GM23338 (cell line): ENCODE measurements at regions not wholly inside any gene's neighbourhood (a gene's known extent, or its start where the extent isn't known, plus 50 kb on each side); places are given as distances from the start of the nearest gene placed in this dataset.

Experiments used
- ATAC-seq: fragments of 200-7000 bp; cut with Tn5 transposase; 3 replicates; pipeline ENCODE4 v1.9.1; 2020
- DNase-seq: peaks from one replicate; pipeline ENCODE4 v3.0.0-alpha.2; 2015; ENCODE audit warnings: low spot score
- H2AFZ ChIP-seq: fragments of 200-600 bp; sonication (generic); 2 replicates; pipeline ENCODE4 v1.8.0; 2016; ENCODE audit warnings: antibody characterized with exemption, mild to moderate bottlenecking, moderate library complexity
- H3F3A ChIP-seq: fragments of 200-600 bp; sonication (generic); replicated peaks from 2 replicates; pipeline ENCODE4 v1.8.0; 2017; ENCODE audit warnings: antibody characterized with exemption, mixed run types, low read depth
- H3K27ac ChIP-seq: fragments of 200-600 bp; sonication (generic); 2 replicates; pipeline ENCODE4 v1.6.1; 2016; ENCODE audit warnings: low read depth
- H3K27me3 ChIP-seq: fragments of 200-600 bp; sonication (generic); 2 replicates; pipeline ENCODE4 v1.8.0; 2016; ENCODE audit warnings: mild to moderate bottlenecking, mixed run types, moderate library complexity; ENCODE audit not compliant: insufficient read depth
- H3K36me3 ChIP-seq: fragments of 200-600 bp; sonication (generic); 2 replicates; pipeline ENCODE4 v1.8.0; 2016; ENCODE audit warnings: mild to moderate bottlenecking; ENCODE audit not compliant: insufficient read depth
- H3K4me1 ChIP-seq: fragments of 200-600 bp; sonication (generic); 2 replicates; pipeline ENCODE4 v1.8.0; 2016; ENCODE audit warnings: mild to moderate bottlenecking, moderate library complexity; ENCODE audit not compliant: insufficient read depth
- H3K4me2 ChIP-seq: fragments of 200-600 bp; sonication (generic); 2 replicates; pipeline ENCODE4 v1.7.1; 2017; ENCODE audit warnings: mixed run types
- H3K4me3 ChIP-seq: fragments of 200-600 bp; sonication (generic); 2 replicates; pipeline ENCODE4 v1.6.1; 2016; ENCODE audit warnings: mixed run types
- H3K79me2 ChIP-seq: fragments of 200-600 bp; sonication (generic); replicated peaks from 2 replicates; pipeline ENCODE4 v1.8.0; 2017; ENCODE audit warnings: mild to moderate bottlenecking; ENCODE audit not compliant: insufficient read depth
- H3K9me2 ChIP-seq: fragments of 200-600 bp; sonication (generic); 2 replicates; pipeline ENCODE4 v1.8.0; 2017; ENCODE audit not compliant: insufficient read depth
- H4K20me1 ChIP-seq: fragments of 200-600 bp; sonication (generic); replicated peaks from 2 replicates; pipeline ENCODE4 v1.8.0; 2017; ENCODE audit warnings: mild to moderate bottlenecking; ENCODE audit not compliant: insufficient read depth
- H3K27ac Mint-ChIP-seq: 2 replicates; pipeline ENCODE4 v1.8.0; 2020; ENCODE audit warnings: inconsistent platforms, mild to moderate bottlenecking, moderate library complexity, mixed read lengths
- H3K27me3 Mint-ChIP-seq: 3 replicates; pipeline ENCODE4 v1.8.0; 2022; ENCODE audit warnings: low read depth, mild to moderate bottlenecking, moderate library complexity, mixed read lengths, inconsistent platforms; ENCODE audit not compliant: insufficient read depth, poor library complexity
- H3K36me3 Mint-ChIP-seq: 3 replicates; pipeline ENCODE4 v1.8.0; 2021; ENCODE audit warnings: low read depth, mild to moderate bottlenecking, inconsistent platforms, moderate library complexity, mixed read lengths
- H3K4me1 Mint-ChIP-seq: 3 replicates; pipeline ENCODE4 v1.8.0; 2020; ENCODE audit warnings: mild to moderate bottlenecking, inconsistent platforms, mixed read lengths
- H3K4me3 Mint-ChIP-seq: 3 replicates; pipeline ENCODE4 v1.8.0; 2021; ENCODE audit warnings: moderate library complexity, mild to moderate bottlenecking, inconsistent platforms, mixed read lengths
- H3K9me3 Mint-ChIP-seq: 3 replicates; pipeline ENCODE4 v1.8.0; 2020; ENCODE audit warnings: moderate library complexity, mild to moderate bottlenecking, inconsistent platforms, mixed read lengths
- CREB1 ChIP-seq: fragments of 250-450 bp; sonication (Bioruptor Pico); IDR thresholded peaks from 2 replicates; pipeline ENCODE4 v1.5.0; 2020; ENCODE audit warnings: low read depth, mild to moderate bottlenecking, moderate library complexity
- EZH2phosphoT487 ChIP-seq: fragments of 200-600 bp; sonication (generic); IDR thresholded peaks from one replicate; pipeline ENCODE4 v1.8.1; 2018; ENCODE audit warnings: antibody characterized with exemption; ENCODE audit not compliant: unreplicated experiment
- JUNB ChIP-seq: IDR thresholded peaks from one replicate; pipeline ENCODE4 v1.6.1; 2016; ENCODE audit warnings: antibody characterized with exemption; ENCODE audit not compliant: unreplicated experiment
- POLR2AphosphoS5 ChIP-seq: IDR thresholded peaks from 2 replicates; pipeline ENCODE4 v1.6.1; 2016; ENCODE audit warnings: antibody characterized with exemption, low read depth
- REST ChIP-seq: IDR thresholded peaks from one replicate; pipeline ENCODE4 v1.6.1; 2018; ENCODE audit warnings: antibody characterized with exemption; ENCODE audit not compliant: unreplicated experiment
- ZNF114 ChIP-seq: fragments of 250-450 bp; sonication (Bioruptor Pico); IDR thresholded peaks from 2 replicates; pipeline ENCODE4 v1.5.0; 2020; ENCODE audit warnings: mild to moderate bottlenecking, moderate library complexity
- ZNF331 ChIP-seq: fragments of 250-450 bp; sonication (Bioruptor Pico); IDR thresholded peaks from 2 replicates; pipeline ENCODE4 v1.5.0; 2020; ENCODE audit warnings: low read depth, mild to moderate bottlenecking, moderate library complexity
- TF ChIP-seq, protein P1 (sequence below): IDR thresholded peaks from 2 replicates; pipeline ENCODE4 v1.6.1; 2016; ENCODE audit warnings: antibody characterized with exemption

GRCh38 chr1:30068787-30069472 lies 654.5 kb downstream of the MATN1 start:
- peaks cover 6% of the 10 kb centered on the region for H3K27me3 Mint-ChIP-seq
- no peak overlapping the region for H3K27ac Mint-ChIP-seq
- no peaks in the 10 kb centered on the region for H3K9me3 Mint-ChIP-seq
- Histone ChIP-seq H3K4me1 (no peaks in the 10 kb centered on the region), H3K27me3 (no peaks in the 10 kb centered on the region), H3K9me2 (no peaks in the 10 kb centered on the region), H3K36me3 (no peaks in the 10 kb centered on the region), H3K4me3 (no peak overlapping the region), H3K79me2 (no peaks in the 10 kb centered on the region), H3K4me2 (no peak overlapping the region), H3F3A (no peaks in the 10 kb centered on the region), H2AFZ (no peak overlapping the region), H4K20me1 (no peaks in the 10 kb centered on the region), H3K27ac (no peak overlapping the region)
- TF ChIP-seq EZH2phosphoT487 = no peak
- DNase-seq = no peak
- peaks cover 5% of the 10 kb centered on the region for H3K4me1 Mint-ChIP-seq
- H3K36me3 Mint-ChIP-seq = no peaks in the 10 kb centered on the region
- ATAC-seq = no peak
- no peak overlapping the region for H3K4me3 Mint-ChIP-seq

DNA sequence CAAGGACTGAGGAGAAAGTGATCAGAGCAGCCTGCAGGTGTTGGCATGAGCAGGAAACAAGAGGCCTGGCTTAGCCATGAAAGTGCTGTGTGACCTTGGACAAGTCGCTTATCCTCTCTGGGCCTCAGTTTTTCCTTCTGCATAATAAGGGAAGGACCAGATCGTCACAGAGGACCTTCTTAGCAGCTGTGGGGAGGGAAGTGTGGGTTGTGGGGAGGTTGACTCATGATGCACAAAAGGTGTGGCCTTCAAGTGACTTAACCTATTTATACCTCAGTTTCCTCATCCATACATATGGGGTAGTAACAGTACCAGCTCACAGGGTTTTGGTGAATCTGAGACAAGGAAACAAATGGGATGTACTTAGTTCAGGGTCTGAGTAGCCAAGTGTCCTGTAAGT lies 658.8 kb downstream of the MATN1 start:
- H3K27me3 ChIP-seq = no peaks in the 10 kb centered on the region
- Mint-ChIP-seq H3K36me3 (no peaks in the 10 kb centered on the region), H3K9me3 (no peaks in the 10 kb centered on the region), H3K4me3 (no peak overlapping the region), H3K27me3 (peaks cover 9% of the 10 kb centered on the region), H3K27ac (no peak overlapping the region), H3K4me1 (peaks cover 5% of the 10 kb centered on the region; the same call in 2 of the 3 replicates)
- no peaks in the 10 kb centered on the region for H3K36me3 ChIP-seq
- no peaks in the 10 kb centered on the region for H3K9me2 ChIP-seq
- no peak overlapping the region for H3K4me2 ChIP-seq
- H3K4me3 ChIP-seq = no peak overlapping the region
- no peak overlapping the region for H2AFZ ChIP-seq
- TF ChIP-seq JUNB = no peak
- TF ChIP-seq, protein P1, sequence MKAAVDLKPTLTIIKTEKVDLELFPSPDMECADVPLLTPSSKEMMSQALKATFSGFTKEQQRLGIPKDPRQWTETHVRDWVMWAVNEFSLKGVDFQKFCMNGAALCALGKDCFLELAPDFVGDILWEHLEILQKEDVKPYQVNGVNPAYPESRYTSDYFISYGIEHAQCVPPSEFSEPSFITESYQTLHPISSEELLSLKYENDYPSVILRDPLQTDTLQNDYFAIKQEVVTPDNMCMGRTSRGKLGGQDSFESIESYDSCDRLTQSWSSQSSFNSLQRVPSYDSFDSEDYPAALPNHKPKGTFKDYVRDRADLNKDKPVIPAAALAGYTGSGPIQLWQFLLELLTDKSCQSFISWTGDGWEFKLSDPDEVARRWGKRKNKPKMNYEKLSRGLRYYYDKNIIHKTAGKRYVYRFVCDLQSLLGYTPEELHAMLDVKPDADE = no peak
- TF ChIP-seq ZNF331 (CRISPR knock-in tag) = no peak
- TF ChIP-seq POLR2AphosphoS5 = no peak
- no peaks in the 10 kb centered on the region for H3K4me1 ChIP-seq
- DNase-seq (no peak), ATAC-seq (no peak)
- H3F3A ChIP-seq = no peaks in the 10 kb centered on the region
- no peaks in the 10 kb centered on the region for H4K20me1 ChIP-seq
- H3K27ac ChIP-seq = no peak overlapping the region
- H3K79me2 ChIP-seq = no peaks in the 10 kb centered on the region

DNA sequence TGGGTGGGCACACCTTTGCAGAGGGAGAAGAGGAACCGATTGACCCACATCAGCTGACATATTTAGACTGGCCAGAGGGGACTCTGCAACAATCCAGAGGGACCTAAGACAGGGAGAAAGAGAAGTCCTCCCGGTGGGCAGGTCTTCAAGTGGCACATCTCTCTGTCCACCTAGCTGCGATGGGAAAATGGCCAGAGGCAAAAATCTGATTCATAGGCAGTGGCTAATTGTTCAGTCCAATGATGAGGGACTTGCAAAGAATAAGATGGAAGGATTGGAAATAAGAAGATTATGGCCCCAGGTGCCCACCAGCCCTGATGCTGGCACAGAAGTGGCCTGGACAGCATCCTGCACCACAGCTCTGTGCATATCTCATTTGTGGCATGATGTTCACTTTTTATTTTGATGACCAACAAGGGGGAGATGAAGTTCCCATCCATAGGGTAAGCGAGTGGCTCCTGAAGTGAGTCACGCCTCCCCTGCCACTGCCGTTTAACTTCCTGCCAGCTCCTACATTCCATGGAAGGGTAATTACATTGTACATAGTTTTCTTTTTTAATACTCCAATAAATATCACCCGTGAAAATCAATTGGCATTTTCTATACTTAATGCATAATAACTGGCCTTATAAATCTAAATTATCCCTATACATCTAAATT lies 659.6 kb downstream of the MATN1 start:
- Histone ChIP-seq H3F3A (no peaks in the 10 kb centered on the region), H2AFZ (no peak overlapping the region), H3K4me2 (no peak overlapping the region), H3K27me3 (no peaks in the 10 kb centered on the region), H3K27ac (no peak overlapping the region), H3K9me2 (no peaks in the 10 kb centered on the region), H3K79me2 (no peaks in the 10 kb centered on the region), H3K36me3 (no peaks in the 10 kb centered on the region), H3K4me3 (no peak overlapping the region), H4K20me1 (no peaks in the 10 kb centered on the region), H3K4me1 (no peaks in the 10 kb centered on the region)
- DNase-seq (no peak), ATAC-seq (no peak)
- no peak overlapping the region for H3K27ac Mint-ChIP-seq
- no peaks in the 10 kb centered on the region for H3K9me3 Mint-ChIP-seq
- no peak overlapping the region for H3K4me3 Mint-ChIP-seq
- peaks cover 5% of the 10 kb centered on the region; the same call in 2 of the 3 replicates for H3K4me1 Mint-ChIP-seq
- H3K27me3 Mint-ChIP-seq = peaks cover 9% of the 10 kb centered on the region
- H3K36me3 Mint-ChIP-seq = no peaks in the 10 kb centered on the region
- TF ChIP-seq JUNB (no peak), ZNF114 (no peak), REST (no peak), CREB1 (CRISPR knock-in tag) (no peak)
